ENCODE measurements at regions not wholly inside any gene's neighbourhood (a gene's known extent, or its start where the extent isn't known, plus 50 kb on each side); places are given as distances from the start of the nearest gene placed in this dataset.
"Not testable (repeated sequence)": the region's sequence is repeated elsewhere in the genome, so short reads cannot be mapped to it uniquely, and the experiment has no call there.

- no peak for DNase-seq
- Histone ChIP-seq H3K36me3 (ENCODE audit: low read depth) (no peaks in the 10 kb centered on the region), H3K9me2 (ENCODE audit: insufficient read depth) (no peaks in the 10 kb centered on the region), H3K4me1 (replicated peaks; ENCODE audit: insufficient read depth) (no peaks in the 10 kb centered on the region), H3K4me2 (no peak overlapping the region), H3K27me3 (ENCODE audit: insufficient read depth, low read depth) (no peaks in the 10 kb centered on the region), H4K20me1 (ENCODE audit: insufficient read depth) (no peaks in the 10 kb centered on the region), H3K9me3 (ENCODE audit: insufficient read depth, low read depth) (no peaks in the 10 kb centered on the region), H3K4me3 (no peak overlapping the region), H2AFZ (no peak overlapping the region), H3F3A (ENCODE audit: insufficient read depth, low read depth) (no peaks in the 10 kb centered on the region), H3K79me2 (ENCODE audit: low read depth) (no peaks in the 10 kb centered on the region), H3K27ac (no peak overlapping the region)
- intact Hi-C loops (cut with micrococcal nuclease; ENCODE audit: unreplicated experiment) = no loop called here
- POLR2A ChIA-PET (ENCODE audit: unreplicated experiment) = no interaction called here
- BruUV-seq (replicated peaks) = no TSS peak
- TF ChIP-seq CTCF (conservative IDR thresholded peaks at IDR 0.05) (no peak), EZH2 (IDR thresholded peaks at IDR 0.05; ENCODE audit: low read depth) (no peak)
- CTCF ChIA-PET = no interaction called here
Measured at GRCh38 chr6:76835293-76835692, 628.0 kb downstream of the HTR1B start.

GRCh38 chr6:76834399-76834798 lies 628.9 kb downstream of the HTR1B start:
- ChIA-PET POLR2A (ENCODE audit: unreplicated experiment) (no interaction called here), CTCF (no interaction called here)
- no TSS peak for BruUV-seq (replicated peaks)

DNA sequence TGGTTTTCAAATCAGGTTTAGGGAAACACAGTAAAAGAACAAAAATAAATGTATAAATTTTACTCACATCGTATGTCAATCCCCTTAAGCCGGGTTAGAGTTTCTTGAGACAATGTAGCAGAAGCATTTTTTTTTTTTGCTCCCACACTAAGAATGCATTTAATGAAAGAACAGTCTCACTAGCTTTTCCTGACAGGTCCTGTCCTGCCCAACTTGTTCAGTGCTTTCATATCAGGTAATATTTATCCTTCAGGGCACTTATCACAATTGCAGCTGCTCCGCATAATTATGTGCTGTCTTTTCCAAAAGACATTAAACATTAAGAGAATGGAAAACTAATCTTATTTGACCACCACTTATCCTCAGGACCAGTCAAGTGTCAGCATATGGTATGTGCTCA lies 632.0 kb downstream of the HTR1B start:
- no peaks in the 10 kb centered on the region for H4K20me1 ChIP-seq (ENCODE audit: insufficient read depth)
- H3K27ac ChIP-seq = no peak overlapping the region
- H3K36me3 ChIP-seq (ENCODE audit: low read depth) = no peaks in the 10 kb centered on the region
- no peaks in the 10 kb centered on the region for H3K27me3 ChIP-seq (ENCODE audit: insufficient read depth, low read depth)
- BruUV-seq (replicated peaks) = no TSS peak
- H2AFZ ChIP-seq = no peak overlapping the region
- intact Hi-C loops (cut with micrococcal nuclease; ENCODE audit: unreplicated experiment) = no loop called here
- no peak overlapping the region for H3K4me2 ChIP-seq
- H3K4me1 ChIP-seq (replicated peaks; ENCODE audit: insufficient read depth) = no peaks in the 10 kb centered on the region
- H3K4me3 ChIP-seq = no peak overlapping the region
- no peaks in the 10 kb centered on the region for H3K9me3 ChIP-seq (ENCODE audit: insufficient read depth, low read depth)
- no peak for DNase-seq
- ChIA-PET POLR2A (ENCODE audit: unreplicated experiment) (no interaction called here), CTCF (no interaction called here)
- H3K9me2 ChIP-seq (ENCODE audit: insufficient read depth) = no peaks in the 10 kb centered on the region
- no peak for TF ChIP-seq CTCF (conservative IDR thresholded peaks at IDR 0.05)
- no peak for TF ChIP-seq EZH2 (IDR thresholded peaks at IDR 0.05; ENCODE audit: low read depth)
- no peaks in the 10 kb centered on the region for H3F3A ChIP-seq (ENCODE audit: insufficient read depth, low read depth)
- no peaks in the 10 kb centered on the region for H3K79me2 ChIP-seq (ENCODE audit: low read depth)

More at GRCh38 chr6:76834399-76834798, 628.9 kb downstream of the HTR1B start:
- no peak overlapping the region for H2AFZ ChIP-seq
- H3K4me1 ChIP-seq (replicated peaks; ENCODE audit: insufficient read depth) = no peaks in the 10 kb centered on the region
- TF ChIP-seq CTCF (conservative IDR thresholded peaks at IDR 0.05) (no peak), EZH2 (IDR thresholded peaks at IDR 0.05; ENCODE audit: low read depth) (no peak)
- H3F3A ChIP-seq (ENCODE audit: insufficient read depth, low read depth) = no peaks in the 10 kb centered on the region
- DNase-seq = no peak
- no peaks in the 10 kb centered on the region for H3K9me2 ChIP-seq (ENCODE audit: insufficient read depth)
- H4K20me1 ChIP-seq (ENCODE audit: insufficient read depth) = no peaks in the 10 kb centered on the region
- no peak overlapping the region for H3K4me3 ChIP-seq
- no peaks in the 10 kb centered on the region for H3K36me3 ChIP-seq (ENCODE audit: low read depth)
- H3K27me3 ChIP-seq (ENCODE audit: insufficient read depth, low read depth) = no peaks in the 10 kb centered on the region
- no peak overlapping the region for H3K4me2 ChIP-seq
- no peaks in the 10 kb centered on the region for H3K79me2 ChIP-seq (ENCODE audit: low read depth)
- no peaks in the 10 kb centered on the region for H3K9me3 ChIP-seq (ENCODE audit: insufficient read depth, low read depth)
- no peak overlapping the region for H3K27ac ChIP-seq
- intact Hi-C loops (cut with micrococcal nuclease; ENCODE audit: unreplicated experiment) = no loop called here

DNA sequence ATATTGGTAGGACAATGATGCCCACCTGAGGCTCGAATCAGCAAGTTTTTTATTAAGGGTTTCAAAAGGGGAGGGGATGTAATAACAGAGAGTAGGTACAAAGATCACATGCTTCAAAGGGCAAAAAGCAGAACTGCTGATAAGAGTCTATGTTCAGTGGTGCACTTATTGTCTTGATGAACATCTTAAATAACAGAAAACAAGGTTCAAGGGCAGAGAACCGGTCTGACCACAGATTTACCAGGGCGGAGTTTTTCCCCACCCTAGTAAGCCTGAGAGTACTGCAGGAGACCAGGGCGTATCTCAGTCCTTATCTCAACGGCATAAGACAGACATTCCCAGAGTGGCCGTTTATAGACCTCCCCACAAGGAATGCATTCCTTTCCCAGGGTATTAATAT lies 639.7 kb downstream of the HTR1B start:
- DNase-seq; POLR2A ChIA-PET (ENCODE audit: unreplicated experiment): not testable (repeated sequence)

More for the DNA sequence above, 639.7 kb downstream of the HTR1B start:
- BruUV-seq (replicated peaks); CTCF ChIA-PET; H4K20me1 ChIP-seq (ENCODE audit: insufficient read depth); H3F3A ChIP-seq (ENCODE audit: insufficient read depth, low read depth); H3K4me3 ChIP-seq; H3K27ac ChIP-seq; H3K9me3 ChIP-seq (ENCODE audit: insufficient read depth, low read depth); H3K4me2 ChIP-seq; H3K4me1 ChIP-seq (replicated peaks; ENCODE audit: insufficient read depth); H3K36me3 ChIP-seq (ENCODE audit: low read depth); H3K79me2 ChIP-seq (ENCODE audit: low read depth); H2AFZ ChIP-seq; H3K9me2 ChIP-seq (ENCODE audit: insufficient read depth); H3K27me3 ChIP-seq (ENCODE audit: insufficient read depth, low read depth); intact Hi-C loops (cut with micrococcal nuclease; ENCODE audit: unreplicated experiment): not testable (repeated sequence)
